Breast epithelium (tissue), 3 donors: ENCODE measurements at regions not wholly inside any gene's neighbourhood (a gene's known extent, or its start where the extent isn't known, plus 50 kb on each side); places are given as distances from the start of the nearest gene placed in this dataset.

Experiments
- CTCF ChIP-seq, 3 donors: fragments of 450-650 bp; IDR thresholded peaks; one replicate each; pipeline ENCODE4 v1.5.1; 2016 to 2017; ENCODE audit warnings: antibody characterized with exemption in 3 of 3, mild to moderate bottlenecking in 3 of 3, moderate library complexity in 3 of 3
- POLR2A ChIP-seq: fragments of 450-650 bp; IDR thresholded peaks from one replicate; pipeline ENCODE4 v1.6.1; 2016; ENCODE audit warnings: antibody characterized with exemption, mild to moderate bottlenecking, moderate library complexity

DNA sequence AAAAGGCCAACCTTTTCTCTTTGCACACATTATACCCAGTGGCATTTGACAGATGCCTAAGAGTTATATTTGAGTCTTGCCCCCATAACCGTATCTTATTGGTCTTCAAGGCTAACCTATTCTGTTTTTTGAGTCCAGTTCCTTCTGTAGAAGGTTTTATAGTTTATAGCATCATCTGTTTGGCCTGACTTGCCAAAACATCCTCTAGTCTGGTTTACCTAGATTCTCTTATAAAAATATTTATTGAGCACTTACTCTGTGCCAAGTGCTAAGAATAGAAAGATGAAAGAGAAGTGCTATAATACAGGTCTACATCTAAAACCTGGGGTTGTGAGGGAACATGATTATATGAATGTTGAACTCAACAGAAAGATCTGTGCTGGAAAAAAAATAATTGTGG is 55.9 kb upstream of the PIP4K2A start:
- no peak for TF ChIP-seq CTCF (IDR thresholded peaks at IDR 0.05)
- no peak for TF ChIP-seq POLR2A
